Stimulated activated memory B cell treated with anti-CD40 and anti-IgM and Interleukin-4, amounts not matched to agents 10 μg/mL and 1 μg/mL and 100 μg/mL, for 72 hours (primary cell): ENCODE measurements at regions not wholly inside any gene's neighbourhood (a gene's known extent, or its start where the extent isn't known, plus 50 kb on each side); places are given as distances from the start of the nearest gene placed in this dataset.
"Not testable (repeated sequence)": the region's sequence is repeated elsewhere in the genome, so short reads cannot be mapped to it uniquely, and the experiment has no call there.

Source experiments
- ATAC-seq: fragments of 150-1000 bp; cut with Tn5 transposase; 2 replicates; pipeline ENCODE4 v1.10.0; 2021
- H3K27ac Mint-ChIP-seq: one replicate; pipeline ENCODE4 v1.8.0; 2022; ENCODE audit warnings: mild to moderate bottlenecking, mixed read lengths
- H3K27me3 Mint-ChIP-seq: one replicate; pipeline ENCODE4 v1.8.0; 2022; ENCODE audit warnings: mixed read lengths
- H3K36me3 Mint-ChIP-seq: one replicate; pipeline ENCODE4 v1.8.0; 2022; ENCODE audit warnings: mixed read lengths
- H3K4me1 Mint-ChIP-seq: one replicate; pipeline ENCODE4 v1.8.0; 2022; ENCODE audit warnings: mixed read lengths
- H3K4me3 Mint-ChIP-seq: one replicate; pipeline ENCODE4 v1.8.0; 2022; ENCODE audit warnings: mild to moderate bottlenecking, moderate library complexity, mixed read lengths
- H3K9me3 Mint-ChIP-seq: one replicate; pipeline ENCODE4 v1.8.0; 2022; ENCODE audit warnings: mixed read lengths

- no peak for ATAC-seq
- no peak overlapping the region for H3K27ac Mint-ChIP-seq
- H3K36me3 Mint-ChIP-seq = no peaks in the 10 kb centered on the region
- peaks cover 3% of the 10 kb centered on the region for H3K9me3 Mint-ChIP-seq
- H3K4me3 Mint-ChIP-seq = no peak overlapping the region
- H3K4me1 Mint-ChIP-seq = no peaks in the 10 kb centered on the region
- H3K27me3 Mint-ChIP-seq = no peaks in the 10 kb centered on the region
Observed at GRCh38 chr17:78305801-78306200, 54.1 kb downstream of the SOCS3 start.

- no peaks in the 10 kb centered on the region for H3K36me3 Mint-ChIP-seq
- ATAC-seq = no peak
- H3K4me3 Mint-ChIP-seq = no peak overlapping the region
- no peaks in the 10 kb centered on the region for H3K27me3 Mint-ChIP-seq
- peaks cover 3% of the 10 kb centered on the region for H3K9me3 Mint-ChIP-seq
- H3K4me1 Mint-ChIP-seq = no peaks in the 10 kb centered on the region
- peak overlapping the region; percentile 43 for H3K27ac Mint-ChIP-seq
Observed at GRCh38 chr17:78304549-78305037, 55.3 kb downstream of the SOCS3 start.

- H3K36me3 Mint-ChIP-seq = no peaks in the 10 kb centered on the region
- H3K27me3 Mint-ChIP-seq = no peaks in the 10 kb centered on the region
- ATAC-seq = no peak
- no peak overlapping the region for H3K4me3 Mint-ChIP-seq
- no peak overlapping the region for H3K27ac Mint-ChIP-seq
- peaks cover 3% of the 10 kb centered on the region for H3K9me3 Mint-ChIP-seq
- H3K4me1 Mint-ChIP-seq = peaks cover 3% of the 10 kb centered on the region
Observed at GRCh38 chr17:78302478-78302877, 57.4 kb downstream of the SOCS3 start.

GRCh38 chr17:78301821-78302213 is 58.1 kb downstream of the SOCS3 start:
- peaks cover 6% of the 10 kb centered on the region for H3K4me1 Mint-ChIP-seq
- peak; percentile 47 for ATAC-seq
- no peaks in the 10 kb centered on the region for H3K36me3 Mint-ChIP-seq
- H3K27me3 Mint-ChIP-seq = no peaks in the 10 kb centered on the region
- H3K4me3 Mint-ChIP-seq = no peak overlapping the region
- no peak overlapping the region for H3K27ac Mint-ChIP-seq
- H3K9me3 Mint-ChIP-seq = peaks cover 3% of the 10 kb centered on the region

- peak; percentile 15 for ATAC-seq
- H3K9me3 Mint-ChIP-seq = peaks cover 3% of the 10 kb centered on the region
- H3K4me1 Mint-ChIP-seq = peaks cover 6% of the 10 kb centered on the region
- H3K4me3 Mint-ChIP-seq = no peak overlapping the region
- no peaks in the 10 kb centered on the region for H3K36me3 Mint-ChIP-seq
- H3K27me3 Mint-ChIP-seq = no peaks in the 10 kb centered on the region
- peak overlapping the region; percentile 4 for H3K27ac Mint-ChIP-seq
Observed at GRCh38 chr17:78300962-78301820, 58.7 kb downstream of the SOCS3 start.

GRCh38 chr17:78299049-78299448 is 60.8 kb downstream of the SOCS3 start:
- ATAC-seq = no peak

GRCh38 chr17:78294776-78295175 is 63.3 kb downstream of the TMEM235 start:
- no peak overlapping the region for H3K27ac Mint-ChIP-seq
- H3K27me3 Mint-ChIP-seq = no peaks in the 10 kb centered on the region
- ATAC-seq = no peak
- no peaks in the 10 kb centered on the region for H3K9me3 Mint-ChIP-seq
- no peaks in the 10 kb centered on the region for H3K36me3 Mint-ChIP-seq
- H3K4me3 Mint-ChIP-seq = no peak overlapping the region
- H3K4me1 Mint-ChIP-seq = peaks cover 6% of the 10 kb centered on the region

More at GRCh38 chr17:78299049-78299448, 60.8 kb downstream of the SOCS3 start:
- Mint-ChIP-seq H3K27ac (no peak overlapping the region), H3K36me3 (no peaks in the 10 kb centered on the region), H3K4me3 (no peak overlapping the region), H3K27me3 (no peaks in the 10 kb centered on the region), H3K9me3 (no peaks in the 10 kb centered on the region), H3K4me1 (peaks cover 6% of the 10 kb centered on the region)

- Mint-ChIP-seq H3K27ac (no peak overlapping the region), H3K9me3 (no peaks in the 10 kb centered on the region), H3K4me1 (peaks cover 6% of the 10 kb centered on the region), H3K36me3 (no peaks in the 10 kb centered on the region), H3K27me3 (no peaks in the 10 kb centered on the region), H3K4me3 (no peak overlapping the region)
- ATAC-seq = no peak
Observed at GRCh38 chr17:78294356-78294755, 62.9 kb downstream of the TMEM235 start.

GRCh38 chr17:78293151-78293550 is 61.7 kb downstream of the TMEM235 start:
- H3K4me3 Mint-ChIP-seq, ATAC-seq: not testable (repeated sequence)
- peak overlapping the region; percentile 53 for H3K27ac Mint-ChIP-seq

GRCh38 chr17:78291944-78292910 is 60.8 kb downstream of the TMEM235 start:
- Mint-ChIP-seq H3K4me1 (peaks cover 1% of the 10 kb centered on the region), H3K36me3 (no peaks in the 10 kb centered on the region), H3K27ac (peak overlapping the region; percentile 53), H3K9me3 (no peaks in the 10 kb centered on the region), H3K27me3 (no peaks in the 10 kb centered on the region), H3K4me3 (no peak overlapping the region)
- no peak for ATAC-seq

More at GRCh38 chr17:78293151-78293550, 61.7 kb downstream of the TMEM235 start:
- not testable (repeated sequence) for H3K36me3 Mint-ChIP-seq, H3K27me3 Mint-ChIP-seq, H3K4me1 Mint-ChIP-seq, H3K9me3 Mint-ChIP-seq

GRCh38 chr17:78290721-78291120 is 59.3 kb downstream of the TMEM235 start:
- no peak for ATAC-seq
- Mint-ChIP-seq H3K9me3 (no peaks in the 10 kb centered on the region), H3K4me1 (no peaks in the 10 kb centered on the region), H3K4me3 (no peak overlapping the region), H3K36me3 (no peaks in the 10 kb centered on the region), H3K27me3 (no peaks in the 10 kb centered on the region), H3K27ac (no peak overlapping the region)
